Fibroblast of lung (primary cell): ENCODE measurements at regions not wholly inside any gene's neighbourhood (a gene's known extent, or its start where the extent isn't known, plus 50 kb on each side); places are given as distances from the start of the nearest gene placed in this dataset.

Source experiments
- DNase-seq, 2 donors: peaks; one replicate each; pipeline versions ENCODE4 v3.0.0 to v3.0.0-alpha.2; 2010; ENCODE audit warnings: low read depth in 2 of 2
- H2AFZ ChIP-seq: 2 replicates; pipeline ENCODE4 v1.5.1; 2012; ENCODE audit warnings: low read length, control low read depth, inconsistent platforms
- H3K27ac ChIP-seq: 2 replicates; pipeline ENCODE4 v1.5.1; 2011; ENCODE audit warnings: low read length, control low read depth; ENCODE audit not compliant: insufficient read depth
- H3K27me3 ChIP-seq: 2 replicates; pipeline ENCODE4 v1.5.1; 2011; ENCODE audit warnings: mild to moderate bottlenecking, low read length; ENCODE audit not compliant: control insufficient read depth, insufficient read depth
- H3K36me3 ChIP-seq: 2 replicates; pipeline ENCODE4 v1.5.1; 2011; ENCODE audit warnings: low read length; ENCODE audit not compliant: control insufficient read depth, insufficient read depth
- H3K4me1 ChIP-seq: 2 replicates; pipeline ENCODE4 v1.5.1; 2011; ENCODE audit warnings: low read length; ENCODE audit not compliant: control insufficient read depth, insufficient read depth; ENCODE audit errors: extremely low read depth
- H3K4me2 ChIP-seq: 2 replicates; pipeline ENCODE4 v1.5.1; 2011; ENCODE audit warnings: low read length, control low read depth; ENCODE audit not compliant: insufficient read depth; ENCODE audit errors: extremely low read depth
- H3K4me3 ChIP-seq, 4 experiments: fragments of 200-600 bp in 1 of 4; sonication (generic) in 1 of 4; replicated peaks in 1 of 4; 2 replicates each; pipeline ENCODE4 v1.5.1; 2011 to 2016; ENCODE audit warnings: low read length in 4 of 4, low read depth in 3 of 4, mild to moderate bottlenecking in 3 of 4, control low read depth in 2 of 4, inconsistent platforms in 1 of 4, mixed read lengths in 1 of 4; ENCODE audit not compliant: insufficient read depth in 1 of 4; ENCODE audit errors: control extremely low read depth in 1 of 4
- H3K79me2 ChIP-seq: 2 replicates; pipeline ENCODE4 v1.5.1; 2012; ENCODE audit warnings: mild to moderate bottlenecking, low read length, inconsistent platforms; ENCODE audit not compliant: control insufficient read depth, insufficient read depth
- H3K9ac ChIP-seq: 2 replicates; pipeline ENCODE4 v1.5.1; 2011; ENCODE audit warnings: mild to moderate bottlenecking, low read length, control low read depth; ENCODE audit not compliant: insufficient read depth
- H3K9me3 ChIP-seq: 2 replicates; pipeline ENCODE4 v1.5.1; 2012; ENCODE audit warnings: low read depth, low read length; ENCODE audit not compliant: control insufficient read depth, insufficient read depth
- H4K20me1 ChIP-seq: 2 replicates; pipeline ENCODE4 v1.5.1; 2011; ENCODE audit warnings: low read length; ENCODE audit not compliant: control insufficient read depth, insufficient read depth; ENCODE audit errors: extremely low read depth
- CTCF ChIP-seq, 2 donors: IDR thresholded peaks in 1 of 2; conservative IDR thresholded peaks in 1 of 2; 1 replicate in 1 of 2; 2 replicates in 1 of 2; pipeline ENCODE4 v1.5.1; 2011 to 2012; ENCODE audit warnings: low read length in 2 of 2, control low read depth in 1 of 2, inconsistent platforms in 1 of 2, low read depth in 1 of 2, mild to moderate bottlenecking in 1 of 2
- EZH2 ChIP-seq: IDR thresholded peaks from 2 replicates; pipeline ENCODE4 v1.5.1; 2012; ENCODE audit warnings: low read length, control low read depth, mild to moderate bottlenecking; ENCODE audit errors: missing control alignments

GRCh38 chr18:10313016-10313342 is 141.5 kb upstream of the APCDD1 start:
- H3K4me3 ChIP-seq: no peak overlapping the region
- no peaks in the 10 kb centered on the region for H4K20me1 ChIP-seq
- H3K9ac ChIP-seq: no peak overlapping the region
- DNase-seq: no peak
- H3K79me2 ChIP-seq: no peaks in the 10 kb centered on the region
- no peak overlapping the region for H3K27ac ChIP-seq
- no peaks in the 10 kb centered on the region for H3K9me3 ChIP-seq
- H3K4me1 ChIP-seq: no peaks in the 10 kb centered on the region
- H2AFZ ChIP-seq: no peak overlapping the region
- TF ChIP-seq EZH2 (no peak), CTCF (conservative IDR thresholded peaks at IDR 0.05 in 1 of 2, IDR thresholded peaks at IDR 0.05 in 1 of 2; ENCODE audit: low read depth in 1 of 2, low read length in 2 of 2) (no peak)
- no peaks in the 10 kb centered on the region for H3K36me3 ChIP-seq
- H3K27me3 ChIP-seq: no peaks in the 10 kb centered on the region
- no peak overlapping the region for H3K4me2 ChIP-seq

GRCh38 chr18:10314066-10314465 is 140.4 kb upstream of the APCDD1 start:
- no peak overlapping the region for H3K9ac ChIP-seq
- no peak for TF ChIP-seq CTCF (conservative IDR thresholded peaks at IDR 0.05 in 1 of 2, IDR thresholded peaks at IDR 0.05 in 1 of 2; ENCODE audit: low read depth in 1 of 2, low read length in 2 of 2)
- no peak for TF ChIP-seq EZH2
- no peak overlapping the region for H3K4me2 ChIP-seq
- no peak overlapping the region for H3K27ac ChIP-seq
- H4K20me1 ChIP-seq: no peaks in the 10 kb centered on the region
- no peak for DNase-seq
- no peaks in the 10 kb centered on the region for H3K9me3 ChIP-seq
- no peak overlapping the region for H2AFZ ChIP-seq
- no peaks in the 10 kb centered on the region for H3K79me2 ChIP-seq
- H3K27me3 ChIP-seq: no peaks in the 10 kb centered on the region
- H3K4me3 ChIP-seq: no peak overlapping the region
- H3K4me1 ChIP-seq: no peaks in the 10 kb centered on the region
- no peaks in the 10 kb centered on the region for H3K36me3 ChIP-seq

DNA sequence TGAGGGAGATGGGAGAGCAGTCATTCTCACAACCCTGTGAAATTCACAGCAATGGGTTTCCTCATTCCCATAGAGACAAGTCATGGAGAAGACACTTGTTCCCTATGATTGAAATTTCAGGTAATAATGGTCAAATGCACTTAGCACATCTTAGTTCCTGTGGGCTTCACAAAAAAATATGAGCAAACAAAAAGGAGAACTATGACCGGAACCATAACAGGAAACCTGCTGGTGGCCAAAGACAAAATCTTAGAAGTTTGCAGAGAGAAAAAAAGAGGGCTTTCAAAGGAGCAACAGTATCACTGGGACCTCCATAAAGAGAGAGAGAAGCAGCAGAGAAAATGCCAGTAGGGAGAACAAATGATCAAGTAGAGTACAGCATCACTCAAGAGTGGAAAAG is 138.9 kb upstream of the APCDD1 start:
- Histone ChIP-seq H3K27me3 (no peaks in the 10 kb centered on the region), H3K9me3 (no peaks in the 10 kb centered on the region), H3K4me2 (no peak overlapping the region), H3K79me2 (no peaks in the 10 kb centered on the region), H2AFZ (no peak overlapping the region), H3K4me1 (no peaks in the 10 kb centered on the region), H3K27ac (no peak overlapping the region), H3K4me3 (no peak overlapping the region), H3K9ac (no peak overlapping the region), H4K20me1 (no peaks in the 10 kb centered on the region), H3K36me3 (no peaks in the 10 kb centered on the region)
- no peak for TF ChIP-seq EZH2
- TF ChIP-seq CTCF (conservative IDR thresholded peaks at IDR 0.05 in 1 of 2, IDR thresholded peaks at IDR 0.05 in 1 of 2; ENCODE audit: low read depth in 1 of 2, low read length in 2 of 2): no peak
- DNase-seq: no peak
